Activated CD8-positive, alpha-beta memory T cell treated with anti-CD3 and anti-CD28 coated beads for 48 hours (primary cell): ENCODE measurements at regions not wholly inside any gene's neighbourhood (a gene's known extent, or its start where the extent isn't known, plus 50 kb on each side); places are given as distances from the start of the nearest gene placed in this dataset.
"Not testable (repeated sequence)": the region's sequence is repeated elsewhere in the genome, so short reads cannot be mapped to it uniquely, and the experiment has no call there.

Experiments
- DNase-seq, 3 experiments: peaks; one replicate each; pipeline ENCODE4 v3.0.0-alpha.2; 2020; ENCODE audit warnings: low read depth in 2 of 3, low spot score in 2 of 3

- DNase-seq = no peak
Measured at GRCh38 chr2:174697255-174697654, 67.0 kb downstream of the CHRNA1 start.

DNA sequence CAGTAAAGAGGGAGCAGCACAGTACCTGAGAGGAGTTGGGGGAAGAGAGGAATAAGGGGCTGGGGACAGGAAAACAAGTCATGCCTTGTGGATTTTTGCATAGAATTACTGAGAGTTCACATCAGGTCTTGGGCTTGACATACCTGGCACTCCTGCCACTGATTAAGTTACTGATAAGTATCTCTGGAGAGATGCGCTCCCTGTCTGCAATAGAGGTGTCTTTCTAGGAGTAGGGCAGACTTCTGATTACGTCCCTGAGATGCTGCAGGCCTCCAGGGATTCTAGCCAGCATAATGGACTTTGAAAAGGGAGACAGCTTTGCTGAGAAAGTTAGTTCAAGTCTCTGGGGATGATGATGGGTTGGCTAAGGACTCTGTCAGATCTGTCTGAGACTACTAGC is 69.4 kb downstream of the CHRNA1 start:
- DNase-seq = no peak

GRCh38 chr2:174694196-174694878 is 69.9 kb downstream of the CHRNA1 start:
- DNase-seq = no peak

- DNase-seq = no peak
Measured at GRCh38 chr2:174693344-174693743, 70.9 kb downstream of the CHRNA1 start.

- no peak for DNase-seq
Measured at GRCh38 chr2:174692256-174692919, 71.9 kb downstream of the CHRNA1 start.

DNA sequence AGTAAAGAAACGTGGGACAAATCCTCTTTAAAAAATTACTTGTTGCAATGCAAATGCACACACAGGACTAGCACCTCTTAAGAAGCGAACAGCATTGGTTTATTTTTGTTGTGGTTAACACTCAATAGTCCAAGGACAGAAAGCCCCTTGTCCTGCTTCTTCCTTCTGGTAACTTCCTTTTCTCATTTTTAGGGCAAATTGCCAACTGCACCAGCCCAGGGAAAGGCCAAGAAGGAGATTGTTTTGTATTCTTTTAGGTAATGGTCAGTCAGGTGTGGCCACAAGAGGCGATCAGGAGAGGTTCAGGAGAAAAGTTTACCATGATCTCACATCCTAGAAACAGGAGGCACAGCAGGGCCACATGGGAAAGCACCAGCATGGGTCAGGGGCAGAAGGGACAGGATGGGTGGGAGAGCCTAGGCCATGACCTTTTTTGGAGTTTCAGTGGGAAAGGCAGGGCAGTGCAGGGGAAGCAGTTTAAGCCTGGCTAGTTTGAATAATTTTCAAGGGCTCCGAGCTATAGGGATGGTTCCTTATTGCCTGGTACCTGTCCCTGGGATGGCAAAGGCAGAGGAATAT is 73.0 kb downstream of the CHRNA1 start:
- no peak for DNase-seq

- no peak for DNase-seq
Measured at GRCh38 chr2:174690026-174690425, 74.2 kb downstream of the CHRNA1 start.

- no peak for DNase-seq
Measured at GRCh38 chr2:174688079-174688478, 76.2 kb downstream of the CHRNA1 start.

- DNase-seq = no peak
Measured at GRCh38 chr2:174686430-174686829, 77.8 kb downstream of the CHRNA1 start.

- no peak for DNase-seq
Measured at GRCh38 chr2:174683392-174683759, 80.9 kb downstream of the CHRNA1 start.

DNA sequence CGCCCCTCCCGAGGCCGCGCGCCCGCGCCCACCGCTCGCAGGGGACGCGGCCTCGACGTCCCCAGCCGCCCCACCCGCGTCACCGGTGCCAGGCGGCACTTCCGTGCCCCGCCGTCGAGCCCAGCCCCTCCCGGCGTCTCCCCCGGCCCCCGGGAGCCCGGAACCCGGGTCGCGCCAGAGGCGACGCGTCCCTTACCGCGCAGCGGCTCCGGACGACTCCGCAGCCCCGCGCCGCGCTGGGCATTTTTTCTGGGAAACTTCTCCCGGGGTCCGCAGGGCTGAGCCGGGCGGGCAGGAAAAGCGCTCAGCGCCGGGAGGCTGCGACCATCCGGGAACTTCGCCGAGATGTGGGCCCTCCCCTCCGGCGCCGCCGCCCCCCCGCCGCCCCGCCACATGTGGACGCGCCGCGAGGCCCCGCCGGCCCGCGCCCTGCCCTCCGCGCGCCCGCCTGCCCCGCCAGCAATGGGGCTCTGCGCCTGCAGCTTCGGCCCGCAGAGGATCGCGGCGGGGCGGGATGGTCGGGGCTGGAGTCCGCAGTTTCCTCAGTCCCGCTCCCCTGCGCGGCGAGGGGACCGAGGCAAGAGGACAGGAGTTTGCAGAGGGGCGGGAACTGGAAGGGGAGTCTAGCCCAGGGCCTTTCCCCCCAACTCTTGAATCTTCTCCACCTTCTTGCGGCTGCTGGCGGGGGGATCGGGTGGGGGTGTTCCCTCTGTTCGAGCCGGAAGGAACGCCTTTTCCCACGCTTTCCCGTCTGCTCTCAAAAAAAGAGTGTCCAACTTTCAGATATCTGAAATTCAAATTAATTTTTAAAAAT is 81.5 kb downstream of the CHRNA1 start:
- DNase-seq = peak; percentile 17 to 43 (median 34)

DNA sequence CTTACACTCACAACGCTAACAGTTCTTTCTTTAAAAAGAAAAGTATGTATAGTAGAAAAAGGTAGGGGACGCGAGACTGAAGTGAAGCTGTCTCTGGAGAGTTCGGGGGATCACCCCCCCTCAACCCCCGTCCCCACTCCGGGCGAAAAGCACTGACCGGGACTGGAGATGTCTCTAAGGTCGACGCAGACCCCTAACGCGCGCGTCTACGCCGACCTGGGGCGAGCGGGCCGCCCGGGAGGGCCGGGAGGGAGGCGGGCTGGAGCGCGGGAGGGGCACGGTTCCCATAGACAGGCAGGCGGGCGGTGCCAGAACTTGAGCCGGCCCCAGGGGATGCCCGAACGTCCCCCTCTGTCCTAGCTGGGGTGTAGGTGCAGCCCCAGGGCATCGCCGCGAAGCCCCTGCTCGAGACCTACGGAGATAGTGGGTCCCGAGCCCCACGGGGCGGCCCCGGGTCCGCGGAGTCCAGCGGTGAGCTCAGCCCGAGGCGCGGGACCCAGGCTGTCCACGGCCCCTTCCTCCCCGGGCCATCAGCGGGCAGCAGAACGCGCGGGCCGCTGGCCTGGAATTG is 82.2 kb downstream of the CHRNA1 start:
- peak in 1 of 3 experiments; percentile 31 for DNase-seq

DNA sequence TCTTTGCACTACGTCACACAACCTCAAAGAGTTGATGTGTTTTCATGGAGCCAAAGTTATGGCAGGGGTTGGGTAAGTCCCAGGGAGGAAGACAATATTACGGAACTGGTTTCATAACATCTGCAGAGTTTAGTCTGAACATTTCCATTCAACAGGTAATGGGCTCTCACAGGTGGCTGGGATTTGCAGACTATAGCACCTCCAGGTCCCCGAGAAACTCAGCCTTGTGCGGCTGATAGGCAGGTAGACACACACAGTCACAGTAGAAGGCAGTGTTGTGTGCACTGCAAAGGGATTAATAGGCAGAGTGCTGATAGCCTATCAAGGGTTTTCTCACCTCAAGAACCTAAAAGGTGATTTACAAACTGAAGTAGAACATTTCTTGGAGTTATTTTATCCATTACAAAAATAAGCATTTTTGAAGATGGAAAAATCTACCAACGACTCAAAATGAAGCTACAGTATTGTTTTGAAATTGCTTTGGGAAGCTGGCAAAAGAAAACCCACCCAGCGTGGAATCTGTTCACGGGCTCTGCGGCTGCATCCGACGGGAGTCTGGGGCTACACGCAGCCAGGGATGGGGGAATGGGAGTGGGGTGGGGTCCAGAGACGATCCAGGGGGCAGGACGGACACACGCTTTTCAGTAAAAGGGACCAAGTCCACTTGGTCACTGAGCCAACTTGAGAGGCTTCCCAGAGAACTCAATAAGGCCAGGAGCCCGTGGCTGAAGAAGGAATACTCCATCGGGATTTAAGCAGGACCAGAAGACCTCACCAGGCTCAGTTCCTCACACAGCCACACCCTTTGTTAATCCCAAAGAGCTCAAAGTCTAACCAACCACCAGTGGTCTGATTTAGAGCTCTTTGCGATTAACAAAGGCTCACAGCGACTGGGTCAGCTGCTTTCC is 82.9 kb downstream of the CHRNA1 start:
- no peak for DNase-seq

DNA sequence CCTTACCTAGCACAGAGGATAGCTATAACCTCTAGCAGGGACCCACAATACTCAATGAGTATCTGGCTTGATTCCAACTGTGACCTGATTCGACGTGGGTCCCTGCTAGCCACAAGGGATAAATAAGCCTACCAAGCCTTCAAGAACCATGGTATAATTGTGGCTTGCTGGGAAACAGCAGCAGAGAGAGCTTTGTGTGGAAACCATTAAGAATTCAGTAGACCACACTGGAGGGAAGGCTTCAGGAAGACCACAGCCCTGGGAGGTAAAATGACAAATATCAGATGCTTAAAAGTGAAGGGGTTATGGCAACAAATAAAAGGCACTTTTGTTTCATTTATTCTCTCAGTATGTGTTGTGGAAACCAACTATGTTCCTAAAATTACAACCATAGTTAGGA is 82.6 kb upstream of the WIPF1 start:
- DNase-seq = no peak

GRCh38 chr2:174678395-174678794 is 80.8 kb upstream of the WIPF1 start:
- DNase-seq = no peak

GRCh38 chr2:174675615-174676014 is 78.0 kb upstream of the WIPF1 start:
- no peak for DNase-seq

- no peak for DNase-seq
Measured at GRCh38 chr2:174673876-174674275, 76.3 kb upstream of the WIPF1 start.

- no peak for DNase-seq
Measured at GRCh38 chr2:174673440-174673839, 75.8 kb upstream of the WIPF1 start.

DNA sequence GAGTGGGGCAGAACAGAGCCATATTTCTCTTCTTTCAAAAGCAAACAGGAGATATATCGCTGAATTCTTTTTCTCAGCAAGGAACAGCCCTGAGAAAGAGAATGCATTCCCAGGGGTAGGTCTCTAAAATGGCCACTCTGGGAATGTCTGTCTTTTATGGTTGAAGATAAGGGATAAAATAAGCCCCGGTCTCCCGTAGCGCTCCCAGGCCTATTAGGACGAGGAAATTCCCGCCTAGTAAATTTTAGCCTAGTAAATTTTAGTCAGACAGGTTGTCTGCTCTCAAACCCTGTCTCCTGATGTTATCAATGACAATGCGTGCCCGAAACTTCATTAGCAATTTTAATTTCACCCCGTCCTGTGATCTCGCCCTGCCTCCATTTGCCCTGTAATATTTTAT is 73.9 kb upstream of the WIPF1 start:
- not testable (repeated sequence) for DNase-seq

DNA sequence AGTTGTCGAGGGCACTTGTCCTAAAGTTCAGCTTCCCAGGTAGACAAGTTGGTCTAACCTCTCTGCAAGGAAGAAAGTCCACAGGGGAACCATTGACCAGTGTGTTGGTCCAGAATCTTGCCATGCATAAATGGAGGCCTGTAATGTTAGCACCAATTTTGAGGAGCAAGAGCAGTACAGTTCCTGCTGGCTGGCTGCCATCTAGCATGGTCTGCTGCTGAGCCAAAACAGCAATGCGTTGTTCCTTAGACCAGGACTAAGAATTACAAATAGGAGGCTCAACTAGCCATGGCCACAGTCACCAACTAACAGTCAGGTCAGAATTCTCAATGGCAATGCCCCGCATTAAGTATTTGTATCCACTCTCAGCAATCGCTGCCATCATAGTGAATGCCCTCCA is 72.8 kb upstream of the WIPF1 start:
- no peak for DNase-seq
